ENCODE measurements at regions not wholly inside any gene's neighbourhood (a gene's known extent, or its start where the extent isn't known, plus 50 kb on each side); places are given as distances from the start of the nearest gene placed in this dataset.

- Histone ChIP-seq H3K36me3 (replicated peaks in 1 of 2) (no peaks in the 10 kb centered on the region), H3K27ac (no peak overlapping the region), H3K4me1 (replicated peaks in 1 of 2) (no peaks in the 10 kb centered on the region), H3K9me3 (replicated peaks in 1 of 3) (peaks cover 0 to 7% (median 0%) of the 10 kb centered on the region in 3 donors), H3K4me3 (no peak overlapping the region), H3K27me3 (no peaks in the 10 kb centered on the region)
- TF ChIP-seq POLR2A (IDR thresholded peaks at IDR 0.05): no peak
- no peak for TF ChIP-seq CTCF (IDR thresholded peaks at IDR 0.05)
- DNase-seq: no peak
- intact Hi-C loops (cut with DNase I): no loop called here
Observed at GRCh38 chr13:47226516-47226915, 329.7 kb upstream of the HTR2A start.

GRCh38 chr13:47220453-47221140 is 323.7 kb upstream of the HTR2A start:
- Histone ChIP-seq H3K27ac (no peak overlapping the region), H3K4me1 (replicated peaks in 1 of 2) (no peaks in the 10 kb centered on the region), H3K4me3 (no peak overlapping the region), H3K9me3 (replicated peaks in 1 of 3) (no peaks in the 10 kb centered on the region), H3K36me3 (replicated peaks in 1 of 2) (no peaks in the 10 kb centered on the region), H3K27me3 (no peaks in the 10 kb centered on the region)
- WGBS, 4 donors: 73 to 80% (median 76%) methylated on average over 3 of the region's 3 CpGs
- intact Hi-C loops (cut with DNase I): no loop called here
- no peak for TF ChIP-seq POLR2A (IDR thresholded peaks at IDR 0.05)
- no peak for TF ChIP-seq CTCF (IDR thresholded peaks at IDR 0.05)
- DNase-seq: no peak

GRCh38 chr13:47218611-47219010 is 321.8 kb upstream of the HTR2A start:
- 82 to 91% (median 85%) methylated on average over 2 of the region's 2 CpGs for WGBS, 4 donors
- TF ChIP-seq POLR2A (IDR thresholded peaks at IDR 0.05): no peak
- TF ChIP-seq CTCF (IDR thresholded peaks at IDR 0.05): no peak

GRCh38 chr13:47216176-47216822 is 319.4 kb upstream of the HTR2A start:
- H3K4me1 ChIP-seq (replicated peaks in 1 of 2): no peaks in the 10 kb centered on the region
- no peak for DNase-seq
- intact Hi-C loops (cut with DNase I): no loop called here
- H3K36me3 ChIP-seq (replicated peaks in 1 of 2): no peaks in the 10 kb centered on the region
- H3K4me3 ChIP-seq: no peak overlapping the region
- no peaks in the 10 kb centered on the region for H3K9me3 ChIP-seq (replicated peaks in 1 of 3)
- no peak overlapping the region for H3K27ac ChIP-seq
- WGBS, 4 donors: 67 to 80% (median 74%) methylated on average over 2 of the region's 2 CpGs
- no peak for TF ChIP-seq CTCF (IDR thresholded peaks at IDR 0.05)
- no peak for TF ChIP-seq POLR2A (IDR thresholded peaks at IDR 0.05)
- no peaks in the 10 kb centered on the region for H3K27me3 ChIP-seq

More at GRCh38 chr13:47218611-47219010, 321.8 kb upstream of the HTR2A start:
- no peaks in the 10 kb centered on the region for H3K27me3 ChIP-seq
- H3K27ac ChIP-seq: no peak overlapping the region
- H3K4me1 ChIP-seq (replicated peaks in 1 of 2): no peaks in the 10 kb centered on the region
- H3K9me3 ChIP-seq (replicated peaks in 1 of 3): no peaks in the 10 kb centered on the region
- H3K36me3 ChIP-seq (replicated peaks in 1 of 2): no peaks in the 10 kb centered on the region
- H3K4me3 ChIP-seq: no peak overlapping the region
- DNase-seq: no peak
- intact Hi-C loops (cut with DNase I): no loop called here

All from adrenal gland (tissue), 9 donors.